Heart right ventricle (tissue), 16 donors: ENCODE measurements at regions not wholly inside any gene's neighbourhood (a gene's known extent, or its start where the extent isn't known, plus 50 kb on each side); places are given as distances from the start of the nearest gene placed in this dataset.

Experiments
- ATAC-seq, 8 donors: fragments of 200-7000 bp; cut with Tn5 transposase; one replicate each; pipeline ENCODE4 v1.9.1; 2020; ENCODE audit warnings: mild to moderate bottlenecking in 8 of 8, moderate library complexity in 8 of 8, moderate number of reproducible peaks in 1 of 8
- DNase-seq, 2 donors: peaks; one replicate each; pipeline ENCODE4 v3.0.0-alpha.2; 2020
- H3K27ac ChIP-seq, 10 donors: fragments of 200-600 bp; sonication (generic) in 2 of 10; one replicate each; pipeline versions ENCODE4 v1.5.0 to v1.8.0; 2020 to 2022; ENCODE audit warnings: mild to moderate bottlenecking in 3 of 10
- H3K27me3 ChIP-seq, 7 donors: fragments of 200-600 bp; one replicate each; pipeline ENCODE4 v1.8.0; 2021 to 2022; ENCODE audit warnings: mild to moderate bottlenecking in 2 of 7
- H3K36me3 ChIP-seq, 9 donors: fragments of 200-600 bp; sonication (generic) in 1 of 9; one replicate each; pipeline versions ENCODE4 v1.5.0 to v1.8.0; 2020 to 2022; ENCODE audit warnings: mild to moderate bottlenecking in 2 of 9
- H3K4me1 ChIP-seq, 9 donors: fragments of 200-600 bp; sonication (generic) in 1 of 9; one replicate each; pipeline versions ENCODE4 v1.5.0 to v1.8.0; 2020 to 2022; ENCODE audit warnings: mild to moderate bottlenecking in 4 of 9
- H3K4me3 ChIP-seq, 10 donors: fragments of 200-600 bp; sonication (generic) in 2 of 10; one replicate each; pipeline versions ENCODE4 v1.5.0 to v1.8.0; 2020 to 2022; ENCODE audit warnings: mild to moderate bottlenecking in 7 of 10, moderate library complexity in 2 of 10
- H3K9me3 ChIP-seq, 11 donors: fragments of 200-600 bp in 10 of 11; sonication (generic) in 2 of 11; one replicate each; pipeline versions ENCODE4 v1.5.0 to v1.8.0; 2013 to 2022; ENCODE audit warnings: mild to moderate bottlenecking in 2 of 11, control low read depth in 1 of 11, moderate library complexity in 1 of 11
- CTCF ChIP-seq, 9 donors: fragments of 200-600 bp; sonication (generic) in 2 of 9; IDR thresholded peaks; one replicate each; pipeline versions ENCODE4 v1.5.0 to v1.8.0; 2021 to 2022; ENCODE audit warnings: antibody characterized with exemption in 9 of 9, mild to moderate bottlenecking in 5 of 9, moderate library complexity in 1 of 9
- WGBS, 2 donors: extraction: QIAGEN DNeasy Blood & Tissue Kit; methylation state at CpG; one replicate each; pipeline ENCODE4 v1.1.7; 2013; ENCODE audit warnings: inconsistent platforms in 1 of 2; 5-methylcytosine and 5-hydroxymethylcytosine counted together
- intact Hi-C, 10 donors: fragments of 100-400 bp; cut with DNase I; formaldehyde crosslinking; loops; one replicate each; pipeline versions ENCODE4 v1.11.1 to v1.14.2; 2022
- donor health status: Arrhythmogenic right ventricular cardiomyopathy.
- donor health status: ischemic (EF 13 %, LVEDD 7.1; RV severe dilation, severe dysfunction).
- donor health status: healthy with polysubstance abuse.
- donor health status: DM: no; HTN: yes; CAD: no.
- donor health status: DM: no; HTN: no; CAD: no.
- donor health status: ischemic (EF 25% LVEDD 6.9; RV normal size, moderate dysfunction).
- donor health status: ischemic (EF 25% LVEDD 5.7; RV mildly dilated, moderate dysfunction).
- donor health status: healthy.
- donor health status: DM: yes; HTN: yes; CAD: no.
- donor health status: Ischemic cardiomyopathy.
- donor health status: ischemic (EF 35%, LVEDD 5.7; RV mildly dilated, moderate dysfunction).
- donor health status: nonischemic (EF 11% LVEDD 7.7; RV severe dilation, severe dysfunction).
- donor health status: DM: yes; HTN: yes; CAD: no.
- donor health status: PGD.
- donor health status: ischemic (EF 29% LVEDD 5.4; RV normal size, mild dysfunction).
- donor health status: nonischemic (EF 23%, LVEDD 6.1; RV moderate dilation, normal function).

DNA sequence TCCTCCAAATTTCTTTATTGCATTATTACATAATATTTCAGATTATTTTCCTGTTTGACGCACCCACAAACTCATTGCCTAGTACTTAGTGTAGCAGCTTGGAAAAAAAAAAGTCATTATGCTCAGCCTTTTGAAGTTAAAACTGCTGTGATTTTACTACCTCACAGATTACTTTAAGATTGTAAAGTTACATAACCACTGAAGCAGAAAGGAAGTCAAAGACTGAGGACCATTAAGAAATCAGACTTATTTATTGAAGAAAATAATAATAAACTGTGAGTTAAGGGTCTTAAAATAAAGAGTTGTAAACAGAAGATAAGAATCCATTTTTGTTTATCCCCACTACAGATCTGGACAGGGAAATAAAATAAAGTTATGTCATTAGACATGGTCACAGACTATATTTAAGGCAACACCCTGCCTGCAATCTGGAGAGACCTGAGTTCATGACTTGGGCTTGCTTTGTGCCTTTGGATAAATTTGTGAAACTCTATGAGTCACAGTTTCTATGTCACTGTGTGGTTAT, 212.1 kb upstream of the ROBO2 start:
- WGBS, 2 donors = 75 to 85% methylated on average over 1 of the region's 1 CpG
- no peak for ATAC-seq
- intact Hi-C loops = no loop called here

DNA sequence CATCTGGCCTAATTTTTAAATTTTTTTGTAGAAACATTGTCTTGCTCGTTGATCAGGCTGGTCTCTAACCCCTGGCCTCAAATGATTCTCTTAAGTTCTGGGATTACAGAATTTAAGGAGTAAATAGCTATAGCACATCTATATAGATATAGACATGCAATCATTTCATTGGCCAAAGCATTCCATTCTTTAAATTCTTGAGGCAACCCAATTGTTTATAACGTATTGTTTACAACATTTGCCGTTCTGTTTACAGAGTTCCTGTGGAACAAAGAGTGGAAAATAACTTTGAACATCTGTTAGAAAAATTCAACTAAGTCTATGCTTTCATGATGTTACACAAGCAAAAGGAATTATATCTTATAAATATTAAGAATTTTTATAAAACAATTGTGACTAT, 205.2 kb upstream of the ROBO2 start:
- no peak overlapping the region for H3K4me3 ChIP-seq
- H3K4me1 ChIP-seq = no peaks in the 10 kb centered on the region
- H3K36me3 ChIP-seq = no peaks in the 10 kb centered on the region
- H3K27ac ChIP-seq = no peak overlapping the region
- H3K27me3 ChIP-seq = no peaks in the 10 kb centered on the region
- no peak for ATAC-seq
- peaks cover 0 to 25% (median 0%) of the 10 kb centered on the region in 11 donors for H3K9me3 ChIP-seq
- TF ChIP-seq CTCF (IDR thresholded peaks at IDR 0.05) = no peak
- intact Hi-C loops = no loop called here
- DNase-seq = no peak
- WGBS, 2 donors = 74 to 79% methylated on average over 3 of the region's 3 CpGs

More for the DNA sequence above, 212.1 kb upstream of the ROBO2 start:
- Histone ChIP-seq H3K4me1 (no peaks in the 10 kb centered on the region), H3K27me3 (no peaks in the 10 kb centered on the region), H3K36me3 (no peaks in the 10 kb centered on the region), H3K27ac (no peak overlapping the region), H3K9me3 (no peaks in the 10 kb centered on the region), H3K4me3 (no peak overlapping the region)
- TF ChIP-seq CTCF (IDR thresholded peaks at IDR 0.05) = no peak
- no peak for DNase-seq

GRCh38 chr3:76841747-76842146, 198.2 kb upstream of the ROBO2 start:
- Histone ChIP-seq H3K36me3 (no peaks in the 10 kb centered on the region), H3K9me3 (peaks cover 0 to 23% (median 0%) of the 10 kb centered on the region in 11 donors), H3K27ac (no peak overlapping the region), H3K4me1 (no peaks in the 10 kb centered on the region), H3K4me3 (no peak overlapping the region), H3K27me3 (peaks cover 0 to 3% (median 0%) of the 10 kb centered on the region in 7 donors)
- no peak for TF ChIP-seq CTCF (IDR thresholded peaks at IDR 0.05)
- DNase-seq (no peak), ATAC-seq (no peak)
- intact Hi-C loops = no loop called here
- WGBS, 2 donors = 62 to 64% methylated on average over 4 of the region's 4 CpGs

DNA sequence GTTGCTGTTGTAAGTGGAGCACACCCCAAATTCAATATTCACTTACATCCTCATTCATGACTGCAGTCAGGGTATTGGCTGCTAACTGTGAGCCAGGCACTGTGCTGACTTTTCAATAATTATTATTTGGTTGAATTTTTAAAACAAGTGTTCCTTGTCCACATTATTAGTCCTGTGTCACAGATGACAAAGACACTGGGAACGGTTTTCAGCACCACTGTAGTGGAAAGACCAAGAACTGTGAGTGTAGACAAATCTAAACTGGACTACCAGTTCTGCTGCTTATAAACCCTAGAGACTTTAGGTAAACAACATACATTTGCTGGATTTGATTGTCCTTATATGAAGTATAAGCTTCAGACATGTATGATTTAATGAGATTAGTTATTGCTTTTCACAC, 197.7 kb upstream of the ROBO2 start:
- Histone ChIP-seq H3K27ac (no peak overlapping the region), H3K4me1 (no peaks in the 10 kb centered on the region), H3K27me3 (peaks cover 0 to 3% (median 0%) of the 10 kb centered on the region in 7 donors), H3K9me3 (peaks cover 0 to 23% (median 0%) of the 10 kb centered on the region in 11 donors), H3K36me3 (no peaks in the 10 kb centered on the region), H3K4me3 (no peak overlapping the region)
- ATAC-seq = no peak
- intact Hi-C loops = no loop called here
- no peak for TF ChIP-seq CTCF (IDR thresholded peaks at IDR 0.05)
- no peak for DNase-seq
- WGBS, 2 donors = 41 to 66% methylated on average over 1 of the region's 1 CpG
